ENCODE measurements at regions not wholly inside any gene's neighbourhood (a gene's known extent, or its start where the extent isn't known, plus 50 kb on each side); places are given as distances from the start of the nearest gene placed in this dataset.
"Not testable (repeated sequence)": the region's sequence is repeated elsewhere in the genome, so short reads cannot be mapped to it uniquely, and the experiment has no call there.

GRCh38 chr9:124144561-124145123, 113.1 kb upstream of the NEK6 start:
- TF ChIP-seq CTCF, EP300 (IDR thresholded peaks at IDR 0.05): not testable (repeated sequence)

Data from sigmoid colon (tissue), 4 donors.